ENCODE measurements at regions not wholly inside any gene's neighbourhood (a gene's known extent, or its start where the extent isn't known, plus 50 kb on each side); places are given as distances from the start of the nearest gene placed in this dataset.

DNA sequence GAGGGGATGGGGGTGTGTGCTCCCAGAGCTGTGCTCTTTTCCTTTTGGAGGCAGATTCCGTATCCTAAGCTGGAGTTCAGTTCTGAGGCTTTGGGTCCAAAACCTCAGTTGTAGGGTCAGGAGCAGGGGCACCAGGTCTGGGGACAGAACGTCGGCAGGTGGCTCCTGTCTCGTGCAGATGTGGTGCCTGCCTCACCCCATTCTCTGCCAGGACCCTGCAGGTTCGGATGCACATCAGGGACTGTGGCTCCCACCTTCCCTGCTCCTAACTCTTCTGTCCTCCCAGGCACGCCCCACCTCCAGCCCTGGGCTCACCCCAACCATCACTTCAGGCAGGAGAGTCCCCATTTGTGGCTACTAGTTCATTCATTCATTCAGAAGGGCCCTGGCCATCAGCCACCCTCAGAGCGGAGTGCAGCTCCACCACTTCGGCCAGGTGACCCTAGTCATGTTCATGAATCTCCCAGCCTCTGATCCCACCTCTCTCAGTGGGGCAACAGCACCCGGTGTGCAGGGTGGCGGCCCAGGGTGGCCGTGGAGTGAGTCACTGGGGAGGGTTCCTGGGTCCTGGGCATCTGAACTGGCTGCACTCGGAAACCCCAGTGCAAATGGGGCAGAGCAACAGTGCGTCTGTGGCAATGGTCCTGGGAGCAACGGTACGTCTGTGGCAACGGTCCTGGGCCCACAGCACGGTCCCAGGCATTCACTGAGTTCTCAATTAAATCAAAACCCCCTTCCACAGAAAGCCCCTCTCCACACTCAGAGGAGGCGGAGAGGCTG is 100.8 kb upstream of the FAM20C start:
- no peaks in the 10 kb centered on the region for H3K9me3 ChIP-seq
- ATAC-seq (no peak), DNase-seq (no peak)

GRCh38 chr7:92231-92674 is 100.1 kb upstream of the FAM20C start:
- H3K9me3 ChIP-seq = no peaks in the 10 kb centered on the region
- intact Hi-C loops (cut with DNase I) = no loop called here
- no peaks in the 10 kb centered on the region for H3K36me3 ChIP-seq
- no peak overlapping the region for H3K4me3 ChIP-seq
- DNase-seq (no peak), ATAC-seq (no peak)
- TF ChIP-seq CTCF (IDR thresholded peaks at IDR 0.05) = no peak
- H3K27ac ChIP-seq = no peak overlapping the region
- H3K4me1 ChIP-seq = peaks cover 21% of the 10 kb centered on the region
- peaks cover 5% of the 10 kb centered on the region for H3K27me3 ChIP-seq (ENCODE audit: low read depth)

More for the DNA sequence above, 100.8 kb upstream of the FAM20C start:
- no peak for TF ChIP-seq CTCF (IDR thresholded peaks at IDR 0.05)
- no peak overlapping the region for H3K27ac ChIP-seq
- peaks cover 21% of the 10 kb centered on the region for H3K4me1 ChIP-seq
- no peaks in the 10 kb centered on the region for H3K36me3 ChIP-seq
- peaks cover 5% of the 10 kb centered on the region for H3K27me3 ChIP-seq (ENCODE audit: low read depth)
- H3K4me3 ChIP-seq = no peak overlapping the region
- intact Hi-C loops (cut with DNase I) = no loop called here

GRCh38 chr7:92888-93672 is 99.3 kb upstream of the FAM20C start:
- H3K27ac ChIP-seq = no peak overlapping the region
- intact Hi-C loops (cut with DNase I) = no loop called here
- H3K9me3 ChIP-seq = no peaks in the 10 kb centered on the region
- DNase-seq (no peak), ATAC-seq (no peak)
- H3K27me3 ChIP-seq (ENCODE audit: low read depth) = peaks cover 5% of the 10 kb centered on the region
- TF ChIP-seq CTCF (IDR thresholded peaks at IDR 0.05) = no peak
- H3K4me1 ChIP-seq = peaks cover 21% of the 10 kb centered on the region
- no peaks in the 10 kb centered on the region for H3K36me3 ChIP-seq
- no peak overlapping the region for H3K4me3 ChIP-seq

DNA sequence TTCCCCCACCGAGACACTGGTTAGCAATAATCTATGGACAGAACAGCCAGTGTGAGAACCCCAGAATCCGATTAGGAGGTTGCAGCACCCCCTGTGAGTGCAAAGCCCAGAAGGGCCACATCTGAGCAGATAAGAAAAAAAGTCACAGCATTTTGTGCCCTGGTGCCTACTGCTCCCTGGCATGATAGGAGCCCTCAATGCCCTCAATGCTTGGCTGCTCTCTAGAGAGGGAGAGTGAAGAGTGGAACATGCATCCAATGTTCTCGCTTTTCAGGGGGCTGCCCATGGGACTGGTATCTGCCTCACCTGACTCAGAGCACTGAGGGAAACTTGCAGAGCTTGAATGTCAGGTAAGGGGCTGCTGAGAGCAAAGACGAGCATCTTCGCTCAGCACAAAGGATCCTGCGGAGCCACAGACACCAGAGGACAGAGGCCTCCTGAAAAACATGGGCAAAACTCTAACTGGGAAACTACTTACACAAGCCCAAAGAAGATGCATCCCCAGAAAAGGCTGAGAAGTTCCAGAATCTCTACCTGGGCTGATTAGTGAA is 98.0 kb upstream of the FAM20C start:
- intact Hi-C loops (cut with DNase I) = no loop called here
- Histone ChIP-seq H3K9me3 (no peaks in the 10 kb centered on the region), H3K4me3 (no peak overlapping the region), H3K27ac (no peak overlapping the region), H3K4me1 (peaks cover 15% of the 10 kb centered on the region), H3K27me3 (ENCODE audit: low read depth) (peaks cover 5% of the 10 kb centered on the region), H3K36me3 (no peaks in the 10 kb centered on the region)
- ATAC-seq (no peak), DNase-seq (no peak)
- TF ChIP-seq CTCF (IDR thresholded peaks at IDR 0.05) = no peak

- Histone ChIP-seq H3K27me3 (ENCODE audit: low read depth) (peaks cover 5% of the 10 kb centered on the region), H3K27ac (no peak overlapping the region), H3K36me3 (no peaks in the 10 kb centered on the region), H3K9me3 (no peaks in the 10 kb centered on the region), H3K4me1 (peaks cover 5% of the 10 kb centered on the region), H3K4me3 (no peak overlapping the region)
- no peak for TF ChIP-seq CTCF (IDR thresholded peaks at IDR 0.05)
- no peak for ATAC-seq
- no peak for DNase-seq
- intact Hi-C loops (cut with DNase I) = no loop called here
Observed at GRCh38 chr7:95180-95862, 97.0 kb upstream of the FAM20C start.

All from lower lobe of right lung (tissue), 2 donors.